CD4-positive, alpha-beta T cell treated with Interferon alpha-2 for 1 hour (primary cell): ENCODE measurements at regions not wholly inside any gene's neighbourhood (a gene's known extent, or its start where the extent isn't known, plus 50 kb on each side); places are given as distances from the start of the nearest gene placed in this dataset.
A peak's percentile ranks its signal among the peaks of the same experiment; 100 is the strongest.

ENCODE experiments used
- DNase-seq, 2 donors: peaks; one replicate each; pipeline ENCODE4 v3.0.0-alpha.2; 2020 to 2022

DNA sequence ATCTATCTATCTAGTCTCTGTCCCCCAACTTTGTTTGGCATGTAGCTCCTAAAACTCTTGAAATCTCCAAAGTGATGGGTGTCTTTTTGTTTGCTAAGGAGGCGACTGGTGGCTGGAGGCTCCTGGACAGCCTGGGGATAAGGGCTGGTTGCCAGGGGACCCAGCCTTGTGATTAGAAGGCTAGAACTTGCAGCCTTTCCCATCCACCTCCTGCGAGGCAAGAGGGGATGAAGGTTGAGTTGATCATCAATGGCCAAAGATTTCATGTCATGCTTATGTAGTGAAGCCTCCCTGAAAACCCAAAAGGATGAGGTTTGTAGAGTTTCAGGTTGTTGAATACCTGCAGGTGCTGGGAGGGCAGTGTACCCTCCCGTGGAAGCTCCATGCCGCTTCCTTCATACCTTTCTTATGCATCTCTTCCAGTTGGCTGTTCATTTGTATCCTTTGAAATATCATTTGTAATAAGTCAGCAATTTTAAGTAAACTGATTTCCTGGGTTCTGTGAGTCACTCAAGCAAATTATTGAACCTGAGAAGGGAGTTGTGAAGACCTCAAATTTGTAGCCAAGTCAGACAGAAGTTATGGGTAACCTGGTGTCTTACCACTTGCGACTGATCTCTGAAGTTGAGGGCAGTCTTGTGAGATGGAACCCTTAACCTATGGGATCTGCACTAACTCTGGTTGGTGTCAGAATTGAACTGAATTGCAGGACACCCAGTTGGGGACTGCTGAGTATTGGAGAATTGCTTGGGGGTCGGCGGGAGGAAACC, 202.4 kb downstream of the SEC14L1 start:
- no peak for DNase-seq

DNA sequence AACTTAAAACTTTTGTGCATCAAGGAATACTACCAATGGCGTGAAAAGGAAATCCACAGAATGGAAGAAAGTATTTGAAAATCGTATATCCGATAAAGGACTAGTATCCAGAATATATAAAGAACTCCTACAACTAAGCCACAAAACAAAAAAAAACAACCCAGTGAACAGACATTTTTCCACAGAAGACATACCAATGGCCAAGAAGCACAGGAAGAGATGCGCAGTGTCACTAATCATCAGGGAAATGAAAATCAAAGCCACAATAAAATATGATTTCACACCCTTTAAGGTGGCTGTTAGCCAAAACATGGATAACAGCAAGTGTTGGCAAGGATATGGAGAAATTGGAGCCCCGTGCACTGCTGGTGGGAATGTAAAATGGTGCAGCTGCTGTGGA, 203.3 kb downstream of the SEC14L1 start:
- DNase-seq = no peak

DNA sequence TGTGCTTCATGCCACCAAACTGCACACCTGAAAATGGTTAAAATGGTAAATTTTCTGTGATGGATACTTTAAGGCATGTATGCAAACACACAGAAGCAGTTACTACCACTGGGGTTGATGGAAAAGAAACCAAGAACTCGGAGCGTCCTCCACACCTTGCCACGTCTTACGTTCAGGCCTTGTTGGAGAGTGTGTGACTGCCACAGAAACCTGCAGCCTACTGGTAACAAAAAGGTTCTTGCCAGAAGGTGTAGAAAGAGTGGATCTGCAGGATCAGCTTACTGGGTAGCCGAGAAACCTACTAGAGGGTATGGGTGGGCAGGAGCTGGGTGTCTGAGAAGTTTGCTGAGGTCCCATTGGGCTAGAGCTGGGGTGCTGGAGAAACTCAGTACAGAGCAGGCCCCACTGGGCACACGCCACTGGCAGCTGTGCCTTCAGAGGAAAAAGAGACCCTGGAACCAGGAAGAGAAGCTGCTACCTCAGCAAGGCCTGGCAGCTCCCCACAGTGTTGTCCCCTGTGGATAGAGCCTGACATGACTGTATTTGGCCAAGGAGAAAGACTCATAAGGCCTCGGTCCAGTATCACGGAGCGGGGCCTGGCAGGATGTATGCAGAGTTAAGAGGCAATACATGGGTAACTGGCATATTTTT, 204.6 kb downstream of the SEC14L1 start:
- DNase-seq = no peak

DNA sequence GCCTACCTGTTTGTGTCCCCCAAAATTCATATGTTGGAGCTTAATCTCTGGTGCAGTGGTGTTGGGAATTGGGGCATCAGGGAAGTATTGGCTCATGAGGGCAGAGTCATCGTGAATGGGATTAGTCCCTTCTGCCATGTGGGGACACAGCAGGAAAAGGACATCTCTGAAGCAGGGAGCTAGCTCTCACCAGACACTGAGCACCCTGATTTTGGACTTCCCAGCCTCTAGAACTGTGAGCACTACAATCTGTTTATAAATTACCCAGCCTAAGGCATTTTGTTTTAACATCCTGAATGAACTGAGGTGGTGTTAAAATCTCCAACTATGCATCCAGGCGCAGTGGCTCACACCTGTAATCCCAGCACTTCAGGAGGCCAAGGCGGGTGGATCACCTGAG, 206.0 kb downstream of the SEC14L1 start:
- DNase-seq = no peak

DNA sequence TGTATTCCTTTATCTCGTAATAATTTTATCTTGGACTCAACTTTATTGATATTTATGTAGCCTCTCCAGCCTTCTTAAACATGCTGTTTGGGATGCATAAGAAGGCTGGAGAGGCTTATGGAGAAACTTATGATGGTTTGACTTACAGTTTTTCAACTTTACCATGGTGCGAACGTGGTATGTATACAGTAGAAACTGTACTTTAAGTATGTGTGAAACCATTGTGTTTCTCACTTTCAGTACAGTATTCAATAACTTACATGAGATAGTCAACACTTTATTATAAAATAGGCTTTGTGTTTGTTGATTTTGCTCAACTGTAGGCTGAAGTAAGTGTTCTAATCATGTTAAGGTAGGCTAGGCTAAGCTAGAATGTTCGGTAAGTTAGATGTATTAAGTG, 206.8 kb downstream of the SEC14L1 start:
- DNase-seq = no peak

DNA sequence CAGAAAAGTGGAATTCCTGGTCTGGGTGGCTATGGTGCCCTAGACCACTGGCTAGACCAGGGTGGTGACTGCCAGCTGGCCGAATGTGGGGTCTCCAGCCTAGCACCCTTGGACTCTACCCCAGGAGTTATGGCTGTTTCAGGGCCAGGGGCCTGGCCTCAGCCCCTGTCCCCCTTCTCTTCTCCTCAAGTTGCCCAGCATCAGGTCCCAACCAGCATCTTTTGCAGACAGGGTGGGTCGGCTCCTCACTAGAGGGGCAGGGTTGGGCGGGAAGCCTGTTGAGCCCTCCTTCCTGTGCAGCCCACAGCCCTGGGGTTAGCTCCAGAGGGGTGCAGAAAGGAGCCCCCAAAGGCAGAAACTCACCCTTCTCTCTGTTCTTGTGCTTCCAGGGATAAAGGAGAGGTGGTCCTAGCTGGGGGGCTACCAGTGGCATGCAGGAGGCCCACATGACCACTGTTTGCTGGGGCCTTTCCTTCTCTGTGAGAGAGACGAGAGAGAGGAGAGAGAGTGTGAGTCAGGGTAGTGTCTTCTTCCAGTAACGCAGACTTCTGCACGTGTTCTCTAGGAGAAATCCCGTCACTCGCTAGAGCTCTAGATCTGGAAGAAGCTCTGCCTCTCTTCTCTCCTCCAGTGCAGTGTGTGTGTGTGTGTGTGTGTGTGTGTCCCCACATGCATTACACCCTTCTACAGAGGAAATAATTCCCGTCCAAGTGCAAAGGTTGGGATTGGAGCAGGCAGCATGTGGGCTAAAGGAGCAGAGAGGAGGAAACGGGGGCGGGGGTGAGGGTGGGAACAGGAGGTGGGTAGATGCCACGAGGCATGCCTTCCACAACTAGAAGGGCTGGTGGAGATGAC, 209.4 kb downstream of the SEC14L1 start:
- DNase-seq = no peak

DNA sequence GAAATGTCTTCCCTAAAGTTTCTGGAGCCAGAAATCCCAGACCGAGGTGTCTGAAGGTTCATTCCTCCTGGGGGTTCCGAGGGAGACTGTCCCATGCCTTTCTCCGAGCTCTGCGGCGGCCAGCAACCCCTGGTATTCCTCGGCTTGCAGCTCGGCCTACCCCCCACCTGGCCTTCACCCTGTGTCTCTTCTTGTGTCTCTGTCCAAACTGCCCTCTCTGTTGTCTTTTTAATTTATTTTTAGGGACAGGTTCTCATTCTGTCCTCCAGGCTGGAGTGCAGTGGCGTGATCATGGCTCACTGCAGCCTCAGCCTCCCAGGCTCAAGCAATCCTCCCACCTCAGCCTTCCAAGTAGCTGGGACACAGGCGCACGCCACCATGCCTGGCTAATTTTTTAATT, 211.7 kb downstream of the SEC14L1 start:
- no peak for DNase-seq

DNA sequence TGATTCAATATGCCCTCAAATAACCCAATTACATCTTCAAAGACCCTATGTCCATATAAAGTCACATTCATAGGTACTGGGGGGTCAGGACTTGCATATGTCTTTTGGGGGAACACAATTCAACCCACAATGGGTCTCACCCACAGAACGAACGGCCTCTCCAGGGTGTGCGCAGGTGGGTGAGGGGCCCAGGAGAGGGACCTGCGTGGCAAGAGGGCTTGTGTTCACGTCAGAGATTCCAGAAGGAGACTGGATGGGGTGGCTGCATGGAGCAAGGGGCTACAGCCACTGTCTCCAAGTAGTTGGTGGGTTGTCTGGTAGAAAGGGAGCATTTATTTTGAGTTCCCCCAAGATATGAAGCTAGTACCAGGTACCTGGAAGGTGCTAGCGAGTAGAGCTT, 212.2 kb downstream of the SEC14L1 start:
- DNase-seq = no peak

DNA sequence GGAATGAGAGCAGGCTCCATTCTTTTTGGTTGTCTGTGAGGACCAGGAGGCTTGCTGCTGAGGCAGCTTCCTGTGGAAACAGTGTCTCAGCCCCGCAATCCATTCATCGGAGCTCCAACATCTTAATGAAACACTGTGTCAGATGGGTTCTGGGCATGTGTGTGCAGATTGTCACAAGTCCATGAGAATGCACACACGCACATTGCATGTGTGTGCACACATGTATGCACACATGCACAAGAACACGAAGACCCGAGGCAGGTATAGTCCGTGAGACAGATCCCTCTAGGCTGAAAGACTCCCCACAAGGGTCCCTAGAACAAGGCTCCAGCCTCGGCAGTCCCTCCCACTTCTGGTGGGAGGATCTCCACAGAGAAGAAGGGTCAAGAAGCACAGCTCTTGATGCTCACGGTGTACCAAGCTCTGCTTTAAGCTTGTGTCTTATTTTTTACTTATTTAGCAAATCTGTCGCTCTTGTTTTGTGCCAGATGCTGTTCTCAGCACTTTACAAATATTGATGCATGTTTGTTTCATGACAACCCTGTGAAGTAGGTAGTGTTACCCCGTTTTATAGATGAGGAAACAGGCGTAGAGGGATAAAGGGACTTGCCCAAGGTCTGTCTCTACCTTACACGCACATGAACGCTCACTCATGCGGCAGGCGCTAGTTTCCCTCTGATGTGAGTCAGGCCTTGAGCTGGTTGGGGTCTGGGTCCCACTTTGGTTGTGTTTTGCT, 213.1 kb downstream of the SEC14L1 start:
- no peak for DNase-seq

DNA sequence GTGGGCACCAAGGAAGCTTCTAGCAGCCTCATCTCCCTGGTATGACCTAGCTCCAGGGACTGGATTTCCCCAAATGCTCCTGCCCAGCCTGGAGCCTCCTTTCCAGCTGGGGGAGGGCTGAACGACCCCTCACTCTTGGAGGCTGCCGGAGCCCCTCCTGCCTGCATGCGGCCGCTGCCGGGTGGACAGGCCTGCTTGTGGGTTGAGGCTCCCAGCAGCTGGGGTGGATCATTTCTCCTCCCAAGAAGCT, 213.6 kb downstream of the SEC14L1 start:
- DNase-seq = no peak

DNA sequence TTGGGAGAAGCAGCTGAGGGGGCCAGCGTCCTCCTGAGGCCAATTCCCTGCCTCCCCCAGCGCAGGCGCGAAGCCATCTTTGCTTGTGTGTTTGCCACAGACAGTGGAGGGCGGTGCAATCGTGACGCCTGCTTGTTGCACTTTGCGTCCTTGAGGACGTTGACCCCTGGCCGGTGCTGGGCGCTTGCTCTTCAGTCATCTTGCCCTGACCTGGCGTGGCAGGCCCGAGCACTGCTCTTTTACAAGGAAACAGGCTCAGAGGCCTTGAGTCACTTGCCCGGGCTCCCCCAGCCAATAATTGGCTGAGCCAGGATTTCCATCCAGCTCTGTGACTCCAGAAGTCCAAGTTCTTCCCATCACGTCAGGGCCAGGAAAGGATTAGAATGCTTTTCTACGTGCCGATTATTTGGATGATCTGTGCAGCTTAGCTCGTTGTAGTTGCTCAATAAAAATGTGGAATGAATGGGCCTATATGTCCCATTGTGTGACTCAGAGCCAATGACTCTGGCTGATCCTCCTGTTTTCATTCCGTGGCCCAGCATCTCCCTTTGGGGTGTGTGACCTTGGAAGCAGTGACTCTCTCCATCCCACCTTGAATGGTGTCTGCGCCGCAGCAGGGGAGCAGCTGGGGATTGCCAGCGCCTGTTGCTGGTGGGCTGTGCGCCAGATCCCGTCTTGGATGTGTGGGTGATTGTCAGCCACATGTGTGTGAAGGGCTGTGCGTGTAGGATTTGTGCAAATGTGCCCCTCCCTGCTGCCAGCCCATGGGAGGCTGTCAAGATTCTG, 214.1 kb downstream of the SEC14L1 start:
- no peak for DNase-seq

DNA sequence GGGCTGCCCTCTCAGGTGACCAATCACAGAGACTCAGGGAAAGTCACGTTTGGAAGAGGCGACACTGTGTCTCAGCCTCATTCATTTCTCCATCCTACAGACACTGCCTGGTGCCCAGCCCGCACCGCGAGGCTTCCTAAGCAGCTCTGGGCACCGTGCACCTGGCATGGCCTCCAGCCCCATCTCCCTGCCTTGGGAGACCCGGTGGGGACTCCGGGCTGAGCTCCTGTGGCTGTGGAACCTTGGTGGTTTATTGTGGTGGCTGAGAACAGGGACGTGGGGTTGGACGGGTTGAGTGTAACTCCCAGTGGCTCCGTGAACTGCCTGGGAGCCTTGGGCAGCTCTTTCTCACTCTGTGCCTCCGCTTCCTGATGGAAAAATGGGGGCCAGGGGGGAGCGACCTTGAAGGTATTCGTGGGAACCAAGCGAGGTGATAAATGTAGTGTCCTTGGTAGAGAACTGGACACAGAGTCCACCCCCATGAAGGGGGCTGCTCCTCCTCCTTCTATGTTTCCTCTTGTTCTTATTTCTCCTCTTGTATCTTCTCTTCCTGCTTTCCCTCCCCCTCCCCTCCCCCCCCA, 215.4 kb downstream of the SEC14L1 start:
- no peak for DNase-seq

DNA sequence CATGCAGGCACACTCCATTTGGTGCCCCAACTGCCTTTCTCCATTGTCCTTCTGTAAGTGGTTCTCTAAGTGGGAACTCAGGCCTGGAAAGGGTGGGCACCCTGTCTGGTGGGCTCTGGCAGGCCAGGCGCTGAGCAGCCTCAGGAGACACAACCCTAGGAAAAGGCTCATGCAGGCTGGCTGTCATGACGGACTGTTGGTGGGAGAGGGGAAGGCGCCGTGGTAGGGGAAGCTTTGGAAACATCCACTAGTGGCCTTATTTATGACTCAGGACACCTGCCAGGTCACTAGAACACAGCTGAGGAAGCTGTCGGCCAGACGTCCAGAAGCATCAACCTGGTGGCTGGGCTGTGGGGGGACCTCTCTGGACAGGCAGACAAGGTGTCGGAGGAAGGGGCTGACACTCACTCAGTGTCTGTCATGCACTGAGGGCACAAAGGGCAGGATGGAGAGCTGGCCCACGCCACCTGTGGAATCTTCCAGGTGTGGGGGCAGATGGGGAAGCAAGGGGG, 216.0 kb downstream of the SEC14L1 start:
- no peak for DNase-seq

DNA sequence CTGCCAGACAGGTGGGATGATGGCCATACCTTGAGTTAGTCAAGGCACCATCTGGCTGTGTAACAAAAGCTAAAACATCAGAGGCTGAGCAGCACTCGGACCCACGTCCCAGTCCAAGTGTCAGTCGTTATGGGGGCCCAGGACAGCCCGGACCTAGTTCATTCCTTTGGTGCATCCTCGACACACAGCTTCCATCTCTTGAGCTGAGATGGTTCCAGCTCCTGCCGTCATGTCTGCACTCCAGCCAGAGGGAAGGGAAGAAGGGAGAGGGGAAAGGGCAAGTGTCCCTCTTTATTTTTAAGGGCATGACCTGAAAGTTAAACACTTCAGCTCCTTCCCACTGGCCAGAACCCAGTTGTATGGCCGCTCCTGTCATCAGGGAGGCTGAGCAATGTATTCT, 218.0 kb downstream of the SEC14L1 start:
- DNase-seq = no peak

DNA sequence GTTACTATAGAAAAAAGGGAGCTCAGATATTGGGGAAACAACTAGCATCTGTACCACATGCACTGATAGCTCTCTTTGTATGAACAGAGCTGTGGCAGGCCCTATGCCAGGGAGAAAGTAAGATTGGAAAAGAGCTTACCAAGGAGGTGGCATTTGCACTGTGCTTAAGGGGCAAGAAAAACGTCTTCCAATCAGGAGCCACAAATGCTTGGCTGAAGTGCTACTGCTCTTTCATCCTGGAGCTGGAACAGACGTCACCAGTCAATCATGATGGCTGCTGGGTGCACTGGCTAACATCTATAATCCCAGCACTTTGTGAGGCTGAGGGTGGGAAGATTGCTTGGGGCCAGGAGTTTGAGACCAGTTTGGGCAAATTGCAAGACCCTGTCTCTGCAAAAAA, 218.5 kb downstream of the SEC14L1 start:
- DNase-seq = no peak

DNA sequence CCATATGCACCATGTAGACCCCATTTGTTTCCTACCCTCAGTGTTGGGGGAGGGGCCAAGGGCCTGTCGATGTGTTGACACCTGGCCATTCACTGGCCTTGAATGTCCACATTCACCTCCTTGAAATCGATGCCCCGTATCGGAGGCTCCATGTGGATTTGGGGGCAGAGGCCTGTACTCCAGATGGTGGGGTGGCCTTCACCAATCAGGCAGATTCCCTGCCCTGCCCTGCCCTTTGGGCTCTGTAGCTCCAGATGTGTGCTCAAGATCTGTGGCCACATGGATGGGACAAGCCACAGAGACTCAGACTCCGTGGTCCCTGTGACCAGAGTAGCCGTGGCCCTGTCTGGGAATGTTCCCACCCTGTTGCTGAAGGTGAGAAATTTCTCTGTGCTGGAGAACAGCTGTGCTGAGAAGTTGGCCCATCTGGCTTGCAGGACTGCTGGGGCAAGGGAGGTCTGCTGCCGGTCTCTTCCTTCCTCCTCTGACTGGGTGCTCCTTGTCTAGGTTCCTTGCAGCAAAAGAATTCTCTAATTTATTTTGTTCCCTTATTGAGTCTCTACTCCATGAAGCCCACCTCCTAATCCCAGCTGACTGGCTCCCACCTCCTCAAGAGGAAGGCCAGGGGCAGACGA, 221.3 kb downstream of the SEC14L1 start:
- no peak for DNase-seq

DNA sequence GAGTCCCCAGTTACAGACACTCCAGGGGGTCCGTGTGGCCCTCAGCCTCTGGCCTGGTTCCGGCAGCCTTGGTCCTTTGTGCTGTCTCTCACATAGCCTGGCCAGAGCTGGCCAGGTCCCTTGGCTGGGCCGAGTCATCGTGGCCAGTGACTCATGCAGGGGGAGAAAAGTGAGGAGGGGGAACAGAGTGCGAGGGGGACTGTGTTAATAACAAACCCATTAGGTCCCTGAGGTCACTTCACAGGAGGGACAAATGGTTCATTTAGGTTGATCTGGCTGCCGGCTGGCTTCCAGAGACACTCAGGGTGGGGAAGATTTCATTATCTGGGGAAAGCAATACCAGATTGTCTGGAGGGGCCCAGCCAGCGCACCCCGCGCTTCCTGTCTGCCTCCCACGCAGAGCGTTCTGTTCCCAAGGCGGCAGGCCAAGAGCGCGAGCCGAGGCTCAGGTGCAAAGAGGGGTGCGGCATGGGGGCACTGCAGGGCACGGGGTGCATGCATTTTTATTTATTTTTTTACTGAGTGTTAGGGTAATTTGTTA, 223.1 kb downstream of the SEC14L1 start:
- DNase-seq = peak in 1 of 2 donors; percentile 34

DNA sequence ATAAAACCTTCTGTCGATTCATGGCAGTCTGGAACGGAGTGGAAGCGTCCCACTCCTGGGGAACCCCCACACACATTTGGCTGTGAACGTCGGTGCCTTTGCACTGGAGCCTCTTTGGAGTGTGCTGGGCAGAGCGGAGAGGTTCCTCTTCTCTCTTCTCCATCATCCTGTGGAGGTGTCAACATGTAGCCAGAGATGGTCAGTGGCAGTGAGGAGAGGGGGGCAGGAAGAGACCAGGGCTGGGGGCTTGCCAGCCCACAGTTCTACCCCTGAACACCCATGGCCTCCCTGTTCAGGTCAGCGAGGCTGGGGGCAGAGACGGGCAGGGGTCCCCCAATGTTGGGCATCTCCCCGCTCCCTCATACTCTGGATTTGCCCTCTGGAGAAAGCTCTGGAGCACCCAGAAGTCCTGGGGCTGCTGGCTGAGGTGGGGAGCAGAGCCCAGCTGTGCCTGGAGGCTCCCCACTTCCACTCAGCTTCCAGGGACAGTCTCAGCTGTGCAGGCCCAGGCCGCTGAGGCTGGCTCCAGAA, 223.7 kb downstream of the SEC14L1 start:
- no peak for DNase-seq

DNA sequence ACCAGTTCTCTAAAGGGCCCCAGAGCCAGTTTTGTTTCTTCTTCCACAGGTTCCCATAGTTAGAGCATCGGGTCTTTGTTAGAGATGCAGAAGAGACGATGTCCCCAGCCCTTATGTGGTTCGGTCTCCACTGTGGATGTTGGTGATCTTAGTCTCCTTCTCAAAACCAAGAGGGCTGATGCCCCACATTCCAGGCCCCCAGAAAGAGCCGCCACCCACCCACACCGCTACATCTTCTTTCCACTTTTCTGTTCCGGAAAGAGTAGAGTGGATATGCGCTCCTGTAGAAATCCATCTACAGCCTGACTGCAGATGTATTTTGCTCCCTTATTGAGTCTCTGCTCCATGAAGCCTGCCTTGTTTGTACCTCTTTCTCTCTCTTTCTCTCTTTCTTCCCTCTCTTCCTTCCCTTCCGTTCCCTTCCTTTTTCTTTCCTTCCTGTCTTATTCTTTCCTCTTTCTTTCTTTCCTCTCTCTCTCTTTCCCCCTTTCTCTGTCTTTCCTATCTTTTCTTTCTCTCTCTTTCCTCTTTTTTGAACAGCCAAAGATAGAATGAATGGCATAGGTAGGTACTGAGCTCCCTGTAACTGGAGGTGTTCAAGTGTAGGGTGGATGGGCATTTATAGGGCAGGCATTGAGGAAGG, 224.3 kb downstream of the SEC14L1 start:
- no peak for DNase-seq

DNA sequence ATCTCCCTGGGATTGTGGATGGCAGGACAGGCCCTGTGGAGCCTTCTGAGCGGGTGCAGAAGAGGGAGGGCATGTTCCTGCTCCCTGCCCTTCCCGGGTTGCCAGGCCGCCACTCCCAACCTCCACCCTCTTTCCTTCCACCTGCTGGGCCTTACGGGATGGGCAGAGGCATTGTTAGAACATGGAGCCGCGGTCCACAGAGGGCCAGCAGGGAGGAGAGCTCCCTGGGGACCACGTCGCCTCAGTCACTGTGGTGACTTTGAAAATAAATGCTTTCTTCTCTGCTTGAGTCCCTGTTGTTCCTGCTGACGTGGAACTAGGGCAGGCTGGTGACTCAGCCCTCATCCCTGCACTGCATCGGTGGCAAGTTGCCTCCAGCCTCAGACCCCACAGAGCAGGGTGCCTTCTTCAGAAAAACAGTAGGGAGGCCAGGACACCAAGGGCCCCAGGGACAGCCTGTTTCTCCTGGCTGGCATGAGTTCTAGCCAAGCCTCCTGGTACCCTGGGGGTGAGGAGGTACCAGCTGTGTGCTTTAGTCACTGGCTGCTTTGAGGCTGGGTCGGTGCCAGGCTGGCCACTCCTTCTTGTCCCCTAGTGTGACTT, 224.9 kb downstream of the SEC14L1 start:
- no peak for DNase-seq
